Activated naive CD8-positive, alpha-beta T cell treated with anti-CD3 and anti-CD28 coated beads, Interleukin-2, amount 50 U/mL, for 24 hours (primary cell): ENCODE measurements at regions not wholly inside any gene's neighbourhood (a gene's known extent, or its start where the extent isn't known, plus 50 kb on each side); places are given as distances from the start of the nearest gene placed in this dataset.

Source experiments
- ATAC-seq: fragments of 150-1000 bp; cut with Tn5 transposase; one replicate; pipeline ENCODE4 v1.10.0; 2021
- DNase-seq: peaks from one replicate; pipeline ENCODE4 v3.0.0; 2021
- H3K27ac Mint-ChIP-seq: one replicate; pipeline ENCODE4 v1.8.0; 2021; ENCODE audit warnings: mild to moderate bottlenecking, mixed read lengths
- H3K27me3 Mint-ChIP-seq: one replicate; pipeline ENCODE4 v1.8.0; 2021; ENCODE audit warnings: mixed read lengths
- H3K36me3 Mint-ChIP-seq: one replicate; pipeline ENCODE4 v1.8.0; 2021; ENCODE audit warnings: low read depth, mixed read lengths
- H3K4me1 Mint-ChIP-seq: one replicate; pipeline ENCODE4 v1.8.0; 2021; ENCODE audit warnings: mixed read lengths
- H3K4me3 Mint-ChIP-seq: one replicate; pipeline ENCODE4 v1.8.0; 2021; ENCODE audit warnings: mild to moderate bottlenecking, moderate library complexity, mixed read lengths
- H3K9me3 Mint-ChIP-seq: one replicate; pipeline ENCODE4 v1.8.0; 2021; ENCODE audit warnings: mixed read lengths

- H3K4me3 Mint-ChIP-seq: no peak overlapping the region
- ATAC-seq: no peak
- DNase-seq: no peak
- peaks cover 17% of the 10 kb centered on the region for H3K4me1 Mint-ChIP-seq
- no peaks in the 10 kb centered on the region for H3K27me3 Mint-ChIP-seq
- H3K9me3 Mint-ChIP-seq: peaks cover 9% of the 10 kb centered on the region
- no peak overlapping the region for H3K27ac Mint-ChIP-seq
- H3K36me3 Mint-ChIP-seq: no peaks in the 10 kb centered on the region
Observed at GRCh38 chr12:67826148-67826547, 163.1 kb upstream of the IFNG-AS1 start.

- no peak for ATAC-seq
- Mint-ChIP-seq H3K4me3 (no peak overlapping the region), H3K27ac (peak overlapping the region; percentile 55), H3K36me3 (no peaks in the 10 kb centered on the region), H3K27me3 (no peaks in the 10 kb centered on the region), H3K4me1 (peaks cover 17% of the 10 kb centered on the region), H3K9me3 (peaks cover 9% of the 10 kb centered on the region)
- DNase-seq: no peak
Observed at GRCh38 chr12:67826946-67827720, 162.1 kb upstream of the IFNG-AS1 start.

GRCh38 chr12:67827820-67828383, 161.3 kb upstream of the IFNG-AS1 start:
- DNase-seq (peak; percentile 44), ATAC-seq (peak; percentile 99)
- Mint-ChIP-seq H3K4me1 (peaks cover 17% of the 10 kb centered on the region), H3K36me3 (no peaks in the 10 kb centered on the region), H3K27ac (peak overlapping the region; percentile 55), H3K4me3 (peak overlapping the region; percentile 54), H3K27me3 (no peaks in the 10 kb centered on the region), H3K9me3 (peaks cover 9% of the 10 kb centered on the region)

- H3K4me1 Mint-ChIP-seq: peaks cover 17% of the 10 kb centered on the region
- H3K27ac Mint-ChIP-seq: no peak overlapping the region
- ATAC-seq (no peak), DNase-seq (no peak)
- H3K27me3 Mint-ChIP-seq: no peaks in the 10 kb centered on the region
- H3K36me3 Mint-ChIP-seq: no peaks in the 10 kb centered on the region
- peaks cover 9% of the 10 kb centered on the region for H3K9me3 Mint-ChIP-seq
- H3K4me3 Mint-ChIP-seq: no peak overlapping the region
Observed at GRCh38 chr12:67829896-67830295, 159.4 kb upstream of the IFNG-AS1 start.

- Mint-ChIP-seq H3K27ac (no peak overlapping the region), H3K4me1 (peaks cover 16% of the 10 kb centered on the region), H3K4me3 (no peak overlapping the region)
Observed at GRCh38 chr12:67832155-67832554, 157.1 kb upstream of the IFNG-AS1 start.

GRCh38 chr12:67833602-67834001, 155.6 kb upstream of the IFNG-AS1 start:
- Mint-ChIP-seq H3K27ac (no peak overlapping the region), H3K27me3 (peaks cover 2% of the 10 kb centered on the region), H3K4me1 (peaks cover 2% of the 10 kb centered on the region), H3K4me3 (no peak overlapping the region), H3K36me3 (peaks cover under 1% of the 10 kb centered on the region), H3K9me3 (peaks cover 23% of the 10 kb centered on the region)
- DNase-seq (no peak), ATAC-seq (no peak)

More at GRCh38 chr12:67832155-67832554, 157.1 kb upstream of the IFNG-AS1 start:
- no peak for DNase-seq
- H3K27me3 Mint-ChIP-seq: no peaks in the 10 kb centered on the region
- no peak for ATAC-seq
- H3K9me3 Mint-ChIP-seq: peaks cover 14% of the 10 kb centered on the region
- no peaks in the 10 kb centered on the region for H3K36me3 Mint-ChIP-seq

- peaks cover 2% of the 10 kb centered on the region for H3K27me3 Mint-ChIP-seq
- H3K36me3 Mint-ChIP-seq: peaks cover 6% of the 10 kb centered on the region
- no peak overlapping the region for H3K4me3 Mint-ChIP-seq
- H3K27ac Mint-ChIP-seq: no peak overlapping the region
- H3K9me3 Mint-ChIP-seq: peaks cover 30% of the 10 kb centered on the region
- no peaks in the 10 kb centered on the region for H3K4me1 Mint-ChIP-seq
- ATAC-seq (no peak), DNase-seq (no peak)
Observed at GRCh38 chr12:67837876-67838275, 151.4 kb upstream of the IFNG-AS1 start.

- ATAC-seq (no peak), DNase-seq (no peak)
- Mint-ChIP-seq H3K27me3 (peaks cover 2% of the 10 kb centered on the region), H3K27ac (no peak overlapping the region), H3K36me3 (peaks cover 6% of the 10 kb centered on the region), H3K4me3 (no peak overlapping the region), H3K9me3 (peaks cover 28% of the 10 kb centered on the region), H3K4me1 (peaks cover 4% of the 10 kb centered on the region)
Observed at GRCh38 chr12:67842124-67842523, 147.1 kb upstream of the IFNG-AS1 start.

GRCh38 chr12:67843257-67843656, 146.0 kb upstream of the IFNG-AS1 start:
- no peak for ATAC-seq
- H3K27me3 Mint-ChIP-seq: peaks cover under 1% of the 10 kb centered on the region
- peaks cover 16% of the 10 kb centered on the region for H3K9me3 Mint-ChIP-seq
- no peak for DNase-seq
- H3K36me3 Mint-ChIP-seq: peaks cover 6% of the 10 kb centered on the region
- no peak overlapping the region for H3K4me3 Mint-ChIP-seq
- no peak overlapping the region for H3K27ac Mint-ChIP-seq
- peaks cover 4% of the 10 kb centered on the region for H3K4me1 Mint-ChIP-seq

GRCh38 chr12:67852701-67853100, 136.5 kb upstream of the IFNG-AS1 start:
- DNase-seq: no peak
- H3K36me3 Mint-ChIP-seq: peaks cover 2% of the 10 kb centered on the region
- no peaks in the 10 kb centered on the region for H3K27me3 Mint-ChIP-seq
- H3K27ac Mint-ChIP-seq: no peak overlapping the region
- no peak overlapping the region for H3K4me3 Mint-ChIP-seq
- H3K9me3 Mint-ChIP-seq: no peaks in the 10 kb centered on the region
- ATAC-seq: no peak
- H3K4me1 Mint-ChIP-seq: no peaks in the 10 kb centered on the region

- DNase-seq: no peak
- Mint-ChIP-seq H3K4me1 (no peaks in the 10 kb centered on the region), H3K4me3 (no peak overlapping the region), H3K27me3 (no peaks in the 10 kb centered on the region), H3K36me3 (peaks cover 2% of the 10 kb centered on the region), H3K9me3 (no peaks in the 10 kb centered on the region), H3K27ac (no peak overlapping the region)
- ATAC-seq: no peak
Observed at GRCh38 chr12:67853204-67853603, 136.0 kb upstream of the IFNG-AS1 start.

GRCh38 chr12:67854351-67854750, 134.9 kb upstream of the IFNG-AS1 start:
- DNase-seq: no peak
- peaks cover 2% of the 10 kb centered on the region for H3K36me3 Mint-ChIP-seq
- no peak overlapping the region for H3K27ac Mint-ChIP-seq
- H3K9me3 Mint-ChIP-seq: no peaks in the 10 kb centered on the region
- ATAC-seq: no peak
- H3K27me3 Mint-ChIP-seq: no peaks in the 10 kb centered on the region
- H3K4me1 Mint-ChIP-seq: no peaks in the 10 kb centered on the region
- no peak overlapping the region for H3K4me3 Mint-ChIP-seq

- Mint-ChIP-seq H3K4me3 (no peak overlapping the region), H3K4me1 (no peaks in the 10 kb centered on the region), H3K27me3 (no peaks in the 10 kb centered on the region), H3K27ac (no peak overlapping the region), H3K36me3 (peaks cover 1% of the 10 kb centered on the region), H3K9me3 (no peaks in the 10 kb centered on the region)
- ATAC-seq: no peak
- no peak for DNase-seq
Observed at GRCh38 chr12:67855103-67855502, 134.1 kb upstream of the IFNG-AS1 start.

GRCh38 chr12:67871231-67871630, 118.0 kb upstream of the IFNG-AS1 start:
- Mint-ChIP-seq H3K9me3 (peaks cover 7% of the 10 kb centered on the region), H3K36me3 (no peaks in the 10 kb centered on the region), H3K27me3 (no peaks in the 10 kb centered on the region), H3K27ac (no peak overlapping the region), H3K4me3 (no peak overlapping the region), H3K4me1 (no peaks in the 10 kb centered on the region)
- no peak for ATAC-seq
- DNase-seq: no peak

- Mint-ChIP-seq H3K36me3 (no peaks in the 10 kb centered on the region), H3K4me3 (no peak overlapping the region), H3K27ac (no peak overlapping the region), H3K4me1 (no peaks in the 10 kb centered on the region), H3K9me3 (peaks cover 11% of the 10 kb centered on the region), H3K27me3 (no peaks in the 10 kb centered on the region)
- ATAC-seq (no peak), DNase-seq (no peak)
Observed at GRCh38 chr12:67873355-67873754, 115.9 kb upstream of the IFNG-AS1 start.
